ENCODE measurements at regions not wholly inside any gene's neighbourhood (a gene's known extent, or its start where the extent isn't known, plus 50 kb on each side); places are given as distances from the start of the nearest gene placed in this dataset.

GRCh38 chr6:141726248-141726647 is 406.5 kb upstream of the GJE1 start:
- H3K4me3 ChIP-seq (ENCODE audit: low read depth, low read length) = no peak overlapping the region
- TF ChIP-seq CTCF (IDR thresholded peaks at IDR 0.05; ENCODE audit: low read depth, low read length) (no peak), POLR2A (IDR thresholded peaks at IDR 0.05; ENCODE audit: extremely low read depth, insufficient read length) (no peak), MYC (IDR thresholded peaks at IDR 0.05; ENCODE audit: low read depth, low read length) (no peak)
- TF ChIP-seq, protein P1, sequence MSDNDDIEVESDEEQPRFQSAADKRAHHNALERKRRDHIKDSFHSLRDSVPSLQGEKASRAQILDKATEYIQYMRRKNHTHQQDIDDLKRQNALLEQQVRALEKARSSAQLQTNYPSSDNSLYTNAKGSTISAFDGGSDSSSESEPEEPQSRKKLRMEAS (IDR thresholded peaks at IDR 0.05; ENCODE audit: low read depth, low read length) = no peak
- DNase-seq (ENCODE audit: low read depth) = no peak

- no peak for DNase-seq (ENCODE audit: low read depth)
- TF ChIP-seq MYC (IDR thresholded peaks at IDR 0.05; ENCODE audit: low read depth, low read length) = no peak
- no peak for TF ChIP-seq POLR2A (IDR thresholded peaks at IDR 0.05; ENCODE audit: extremely low read depth, insufficient read length)
- TF ChIP-seq, protein P1 (IDR thresholded peaks at IDR 0.05; ENCODE audit: low read depth, low read length) = no peak
- TF ChIP-seq CTCF (IDR thresholded peaks at IDR 0.05; ENCODE audit: low read depth, low read length) = no peak
Measured at GRCh38 chr6:141724731-141725130, 408.0 kb upstream of the GJE1 start.

DNA sequence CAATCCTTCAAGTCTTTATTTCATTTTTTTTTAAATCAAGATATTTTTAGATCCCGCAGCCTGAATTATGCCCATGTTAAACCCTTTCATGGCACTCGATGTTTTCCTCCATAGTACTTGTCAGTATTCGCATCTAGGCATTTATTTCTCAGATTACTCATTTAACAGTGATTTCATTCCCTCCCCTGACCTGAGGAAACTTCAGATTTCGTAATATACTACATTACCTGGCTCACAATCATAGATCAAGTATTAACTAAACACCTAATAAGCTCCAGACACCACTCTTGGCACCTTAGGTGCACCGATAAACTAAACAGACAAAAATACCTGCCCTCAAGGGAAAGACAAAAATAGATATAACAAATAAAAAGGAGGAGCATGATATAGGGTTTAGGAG is 413.2 kb upstream of the GJE1 start:
- TF ChIP-seq, protein P1 (IDR thresholded peaks at IDR 0.05; ENCODE audit: low read depth, low read length) = no peak
- TF ChIP-seq POLR2A (IDR thresholded peaks at IDR 0.05; ENCODE audit: extremely low read depth, insufficient read length) (no peak), MYC (IDR thresholded peaks at IDR 0.05; ENCODE audit: low read depth, low read length) (no peak), CTCF (IDR thresholded peaks at IDR 0.05; ENCODE audit: low read depth, low read length) (no peak)
- DNase-seq (ENCODE audit: low read depth) = no peak
- no peak overlapping the region for H3K4me3 ChIP-seq (ENCODE audit: low read depth, low read length)

More at GRCh38 chr6:141724731-141725130, 408.0 kb upstream of the GJE1 start:
- H3K4me3 ChIP-seq (ENCODE audit: low read depth, low read length) = no peak overlapping the region

DNA sequence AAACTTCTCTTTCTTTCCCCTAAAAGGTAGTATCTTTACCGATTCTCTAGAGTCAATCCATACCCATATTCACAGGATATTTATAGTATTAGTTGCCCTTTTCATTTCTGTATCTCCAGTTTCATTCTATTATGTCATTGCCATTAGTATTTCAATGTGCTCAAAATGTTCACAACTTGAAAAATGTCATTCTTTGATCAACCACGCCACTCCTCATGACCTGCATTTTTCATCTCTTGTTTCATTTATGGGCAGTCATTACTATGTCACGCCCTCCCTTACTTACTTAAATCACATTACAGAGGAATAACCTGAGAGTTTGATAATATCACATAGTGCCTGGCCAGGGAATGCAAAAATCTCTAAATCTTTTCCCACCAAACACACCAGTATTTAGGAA is 427.3 kb upstream of the GJE1 start:
- no peak overlapping the region for H3K4me3 ChIP-seq (ENCODE audit: low read depth, low read length)
- no peak for DNase-seq (ENCODE audit: low read depth)
- TF ChIP-seq MYC (IDR thresholded peaks at IDR 0.05; ENCODE audit: low read depth, low read length) (no peak), CTCF (IDR thresholded peaks at IDR 0.05; ENCODE audit: low read depth, low read length) (no peak), POLR2A (IDR thresholded peaks at IDR 0.05; ENCODE audit: extremely low read depth, insufficient read length) (no peak)
- TF ChIP-seq, protein P1 (IDR thresholded peaks at IDR 0.05; ENCODE audit: low read depth, low read length) = no peak

DNA sequence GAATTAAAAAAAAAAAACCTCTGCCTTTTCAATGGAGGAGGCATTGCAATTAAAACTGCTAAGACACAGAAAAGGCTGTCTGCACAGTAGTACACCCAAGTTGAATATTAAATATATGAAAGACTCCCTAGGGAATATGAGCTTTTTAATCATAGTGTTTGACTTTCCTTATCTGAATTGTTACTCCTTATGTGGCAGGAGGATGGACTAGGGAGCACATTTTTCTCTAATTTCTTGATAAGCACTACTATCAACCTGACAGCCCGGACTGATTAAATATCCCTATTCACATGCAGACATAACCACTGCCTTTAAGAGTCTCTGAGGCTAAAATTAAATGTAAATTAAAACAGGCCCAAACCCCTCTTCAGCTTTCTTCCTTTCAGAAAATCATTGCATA is 428.6 kb upstream of the GJE1 start:
- no peak for TF ChIP-seq CTCF (IDR thresholded peaks at IDR 0.05; ENCODE audit: low read depth, low read length)
- no peak for TF ChIP-seq MYC (IDR thresholded peaks at IDR 0.05; ENCODE audit: low read depth, low read length)
- no peak for TF ChIP-seq POLR2A (IDR thresholded peaks at IDR 0.05; ENCODE audit: extremely low read depth, insufficient read length)
- TF ChIP-seq, protein P1 (IDR thresholded peaks at IDR 0.05; ENCODE audit: low read depth, low read length) = no peak
- DNase-seq (ENCODE audit: low read depth) = no peak
- no peak overlapping the region for H3K4me3 ChIP-seq (ENCODE audit: low read depth, low read length)

- H3K4me3 ChIP-seq (ENCODE audit: low read depth, low read length) = no peak overlapping the region
- no peak for TF ChIP-seq MYC (IDR thresholded peaks at IDR 0.05; ENCODE audit: low read depth, low read length)
- TF ChIP-seq, protein P1 (IDR thresholded peaks at IDR 0.05; ENCODE audit: low read depth, low read length) = no peak
- TF ChIP-seq CTCF (IDR thresholded peaks at IDR 0.05; ENCODE audit: low read depth, low read length) = no peak
- TF ChIP-seq POLR2A (IDR thresholded peaks at IDR 0.05; ENCODE audit: extremely low read depth, insufficient read length) = no peak
- DNase-seq (ENCODE audit: low read depth) = no peak
Measured at GRCh38 chr6:141701732-141702131, 431.0 kb upstream of the GJE1 start.
